ENCODE measurements at regions not wholly inside any gene's neighbourhood (a gene's known extent, or its start where the extent isn't known, plus 50 kb on each side); places are given as distances from the start of the nearest gene placed in this dataset.

DNA sequence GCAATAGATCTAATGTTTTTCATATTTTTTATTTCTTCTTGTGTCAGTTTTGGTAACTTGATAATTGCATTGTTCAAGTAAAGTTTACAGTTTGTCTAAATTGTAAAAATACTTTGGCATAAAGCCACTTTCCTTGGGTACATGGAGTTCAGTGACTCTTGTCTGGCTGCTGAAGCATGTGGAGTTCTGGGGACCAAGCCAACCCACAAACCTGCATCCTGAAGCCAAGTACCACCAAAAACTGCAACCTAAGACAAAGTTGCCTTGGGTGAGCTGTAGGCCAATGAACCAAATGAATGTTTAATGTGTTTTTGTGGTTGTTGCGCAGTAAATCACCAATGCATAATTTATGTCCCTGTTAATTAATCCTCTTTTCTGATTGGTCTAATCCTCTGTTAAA is 872.6 kb downstream of the BCL11A start:
- no peak overlapping the region for H3K4me2 ChIP-seq (ENCODE audit: control insufficient read depth, insufficient read depth)
- intact Hi-C loops (cut with micrococcal nuclease; ENCODE audit: unreplicated experiment) = no loop called here
- CTCF ChIA-PET = no interaction called here
- H3K4me3 ChIP-seq = no peak overlapping the region
- H3K4me1 ChIP-seq (ENCODE audit: control insufficient read depth, insufficient read depth, low read length) = no peaks in the 10 kb centered on the region
- H3K9me3 ChIP-seq (replicated peaks; ENCODE audit: control insufficient read depth, insufficient read depth, low read length) = no peaks in the 10 kb centered on the region
- no peak for TF ChIP-seq MTA3 (IDR thresholded peaks at IDR 0.05; ENCODE audit: borderline replicate concordance, low read length)
- TF ChIP-seq WRNIP1 (IDR thresholded peaks at IDR 0.05; ENCODE audit: borderline replicate concordance, low read depth, low read length) = no peak
- TF ChIP-seq NFIC (IDR thresholded peaks at IDR 0.05; ENCODE audit: low read depth, low read length) = no peak
- no peak for TF ChIP-seq FOXK2 (IDR thresholded peaks at IDR 0.05)
- TF ChIP-seq MEF2A (IDR thresholded peaks at IDR 0.05; ENCODE audit: insufficient read depth, low read depth, low read length) = no peak
- TF ChIP-seq, protein P1, sequence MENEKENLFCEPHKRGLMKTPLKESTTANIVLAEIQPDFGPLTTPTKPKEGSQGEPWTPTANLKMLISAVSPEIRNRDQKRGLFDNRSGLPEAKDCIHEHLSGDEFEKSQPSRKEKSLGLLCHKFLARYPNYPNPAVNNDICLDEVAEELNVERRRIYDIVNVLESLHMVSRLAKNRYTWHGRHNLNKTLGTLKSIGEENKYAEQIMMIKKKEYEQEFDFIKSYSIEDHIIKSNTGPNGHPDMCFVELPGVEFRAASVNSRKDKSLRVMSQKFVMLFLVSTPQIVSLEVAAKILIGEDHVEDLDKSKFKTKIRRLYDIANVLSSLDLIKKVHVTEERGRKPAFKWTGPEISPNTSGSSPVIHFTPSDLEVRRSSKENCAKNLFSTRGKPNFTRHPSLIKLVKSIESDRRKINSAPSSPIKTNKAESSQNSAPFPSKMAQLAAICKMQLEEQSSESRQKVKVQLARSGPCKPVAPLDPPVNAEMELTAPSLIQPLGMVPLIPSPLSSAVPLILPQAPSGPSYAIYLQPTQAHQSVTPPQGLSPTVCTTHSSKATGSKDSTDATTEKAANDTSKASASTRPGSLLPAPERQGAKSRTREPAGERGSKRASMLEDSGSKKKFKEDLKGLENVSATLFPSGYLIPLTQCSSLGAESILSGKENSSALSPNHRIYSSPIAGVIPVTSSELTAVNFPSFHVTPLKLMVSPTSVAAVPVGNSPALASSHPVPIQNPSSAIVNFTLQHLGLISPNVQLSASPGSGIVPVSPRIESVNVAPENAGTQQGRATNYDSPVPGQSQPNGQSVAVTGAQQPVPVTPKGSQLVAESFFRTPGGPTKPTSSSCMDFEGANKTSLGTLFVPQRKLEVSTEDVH (IDR thresholded peaks at IDR 0.05; ENCODE audit: low read depth, partially characterized antibody) = no peak
- no peak for TF ChIP-seq CHD1 (IDR thresholded peaks at IDR 0.05; ENCODE audit: low read depth, low read length)
- no peak for TF ChIP-seq EGR1 (IDR thresholded peaks at IDR 0.05; ENCODE audit: borderline replicate concordance in 1 of 2, low read depth in 2 of 2, low read length in 2 of 2)
- TF ChIP-seq NBN (IDR thresholded peaks at IDR 0.05) = no peak
- TF ChIP-seq ZZZ3 (IDR thresholded peaks at IDR 0.05; ENCODE audit: control insufficient read depth, insufficient read length, low read depth) = no peak
- TF ChIP-seq, protein P2, sequence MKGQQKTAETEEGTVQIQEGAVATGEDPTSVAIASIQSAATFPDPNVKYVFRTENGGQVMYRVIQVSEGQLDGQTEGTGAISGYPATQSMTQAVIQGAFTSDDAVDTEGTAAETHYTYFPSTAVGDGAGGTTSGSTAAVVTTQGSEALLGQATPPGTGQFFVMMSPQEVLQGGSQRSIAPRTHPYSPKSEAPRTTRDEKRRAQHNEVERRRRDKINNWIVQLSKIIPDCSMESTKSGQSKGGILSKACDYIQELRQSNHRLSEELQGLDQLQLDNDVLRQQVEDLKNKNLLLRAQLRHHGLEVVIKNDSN (IDR thresholded peaks at IDR 0.05; ENCODE audit: borderline replicate concordance, extremely low read length, insufficient read depth, low read depth, low read length) = no peak
- in situ Hi-C loops (cut with MboI) = no loop called here
- H3K36me3 ChIP-seq (ENCODE audit: control insufficient read depth in 2 of 2, insufficient read depth in 2 of 2, low read length in 1 of 2) = no peaks in the 10 kb centered on the region
- RAD21 ChIA-PET (ENCODE audit: unreplicated experiment) = no interaction called here
- POLR2A ChIA-PET = no interaction called here
- SMC1A ChIA-PET (ENCODE audit: uncharacterized antibody, unreplicated experiment) = no interaction called here
- ATAC-seq (no peak), DNase-seq (ENCODE audit: low read depth, low spot score) (no peak), FAIRE-seq (peak; percentile 47)
- no TSS peak for BruUV-seq (replicated peaks)
- 94% methylated on average over 1 of the region's 1 CpG for WGBS (ENCODE audit: insufficient coverage, insufficient replicate concordance, low lambda C conversion rate, missing lambda C conversion rate)
- H3K27ac ChIP-seq (ENCODE audit: control insufficient read depth, insufficient read depth) = no peak overlapping the region
- no peaks in the 10 kb centered on the region for H3K79me2 ChIP-seq (ENCODE audit: control insufficient read depth, insufficient read depth, low read length)
- H4K20me1 ChIP-seq (ENCODE audit: control insufficient read depth, insufficient read depth) = no peaks in the 10 kb centered on the region
- H3K9ac ChIP-seq (ENCODE audit: control insufficient read depth, insufficient read depth, low read length) = no peak overlapping the region
- H3K27me3 ChIP-seq (replicated peaks in 1 of 2; ENCODE audit: control insufficient read depth in 2 of 2, insufficient read depth in 2 of 2, low read length in 1 of 2) = no peaks in the 10 kb centered on the region; a peak in 1 of 4 replicates
- no peak overlapping the region for H2AFZ ChIP-seq (ENCODE audit: control insufficient read depth, low read depth, low read length)

Data from GM12878 (cell line).